ENCODE measurements at regions not wholly inside any gene's neighbourhood (a gene's known extent, or its start where the extent isn't known, plus 50 kb on each side); places are given as distances from the start of the nearest gene placed in this dataset.
"Not testable (repeated sequence)": the region's sequence is repeated elsewhere in the genome, so short reads cannot be mapped to it uniquely, and the experiment has no call there.

GRCh38 chr2:154568413-154568812 lies 130.1 kb upstream of the KCNJ3 start:
- ChIA-PET CTCF (no interaction called here), POLR2A (no interaction called here)
- H3K27ac Mint-ChIP-seq: no peak overlapping the region
- H3K9ac ChIP-seq (ENCODE audit: low read length): no peak overlapping the region
- H3K4me3 Mint-ChIP-seq: no peak overlapping the region
- no peak overlapping the region for H3K27ac ChIP-seq (ENCODE audit: low read length in 2 of 2)
- DNase-seq: no peak
- H3K9me3 ChIP-seq (ENCODE audit: control extremely low read depth in 1 of 3, control insufficient read depth in 2 of 3, insufficient read depth in 1 of 3, low read length in 2 of 3): peaks cover 0 to 4% (median 2%) of the 10 kb centered on the region in 3 donors
- no peaks in the 10 kb centered on the region for H3K27me3 Mint-ChIP-seq
- H3K4me3 ChIP-seq (ENCODE audit: control extremely low read depth in 1 of 5, extremely low read depth in 1 of 5, insufficient read depth in 1 of 5, low read depth in 2 of 5, low read length in 4 of 5): no peak overlapping the region
- no peaks in the 10 kb centered on the region for H4K20me1 ChIP-seq (ENCODE audit: control insufficient read depth, insufficient read depth, low read length, poor library complexity, severe bottlenecking)
- no peak for ATAC-seq (ENCODE audit: low read depth)
- H3K27me3 ChIP-seq (replicated peaks in 1 of 4; ENCODE audit: control extremely low read depth in 1 of 4, control insufficient read depth in 3 of 4, insufficient read depth in 4 of 4, low read length in 3 of 4): no peaks in the 10 kb centered on the region
- no peaks in the 10 kb centered on the region for H3K79me2 ChIP-seq (ENCODE audit: control insufficient read depth, insufficient read depth, low read length)
- no peaks in the 10 kb centered on the region for H3K4me1 ChIP-seq (ENCODE audit: control insufficient read depth in 2 of 2, insufficient read depth in 2 of 2, low read length in 2 of 2)
- WGBS (ENCODE audit: insufficient coverage): 60% methylated on average over 1 of the region's 1 CpG
- no peaks in the 10 kb centered on the region for H3K4me1 Mint-ChIP-seq
- peaks cover 6% of the 10 kb centered on the region for H3K9me3 Mint-ChIP-seq (ENCODE audit: insufficient read depth)
- TF ChIP-seq EZH2 (IDR thresholded peaks at IDR 0.05; ENCODE audit: borderline replicate concordance, insufficient read depth, low read depth, low read length, poor library complexity, severe bottlenecking) (no peak), CTCF (IDR thresholded peaks at IDR 0.05) (no peak)
- H3K4me2 ChIP-seq (replicated peaks; ENCODE audit: low read depth, low read length, poor library complexity, severe bottlenecking): no peak overlapping the region
- H3K36me3 ChIP-seq (replicated peaks in 1 of 2; ENCODE audit: control extremely low read depth in 1 of 2, control insufficient read depth in 1 of 2, extremely low read depth in 1 of 2, insufficient read depth in 2 of 2, low read length in 1 of 2): no peaks in the 10 kb centered on the region
- intact Hi-C loops (cut with micrococcal nuclease): no loop called here
- no peak overlapping the region for H2AFZ ChIP-seq (ENCODE audit: insufficient read depth, low read depth, low read length, poor library complexity, severe bottlenecking)

GRCh38 chr2:154570501-154570900 lies 128.0 kb upstream of the KCNJ3 start:
- H3K4me3 ChIP-seq (ENCODE audit: control extremely low read depth in 1 of 5, extremely low read depth in 1 of 5, insufficient read depth in 1 of 5, low read depth in 2 of 5, low read length in 4 of 5): no peak overlapping the region
- no peaks in the 10 kb centered on the region for H3K27me3 Mint-ChIP-seq
- H3K27ac Mint-ChIP-seq: no peak overlapping the region
- 96% methylated on average over 4 of the region's 6 CpGs for WGBS (ENCODE audit: insufficient coverage)
- H3K9me3 ChIP-seq (ENCODE audit: control extremely low read depth in 1 of 3, control insufficient read depth in 2 of 3, insufficient read depth in 1 of 3, low read length in 2 of 3): peaks cover 0 to 2% (median 0%) of the 10 kb centered on the region in 3 donors
- CTCF ChIA-PET: no interaction called here
- H3K27ac ChIP-seq (ENCODE audit: low read length in 2 of 2): no peak overlapping the region
- no peaks in the 10 kb centered on the region for H3K4me1 ChIP-seq (ENCODE audit: control insufficient read depth in 2 of 2, insufficient read depth in 2 of 2, low read length in 2 of 2)
- POLR2A ChIA-PET: no interaction called here
- ATAC-seq (ENCODE audit: low read depth) (no peak), DNase-seq (no peak)
- no peak overlapping the region for H3K4me3 Mint-ChIP-seq
- H4K20me1 ChIP-seq (ENCODE audit: control insufficient read depth, insufficient read depth, low read length, poor library complexity, severe bottlenecking): no peaks in the 10 kb centered on the region
- no peak overlapping the region for H2AFZ ChIP-seq (ENCODE audit: insufficient read depth, low read depth, low read length, poor library complexity, severe bottlenecking)
- TF ChIP-seq CTCF (IDR thresholded peaks at IDR 0.05) (no peak), EZH2 (IDR thresholded peaks at IDR 0.05; ENCODE audit: borderline replicate concordance, insufficient read depth, low read depth, low read length, poor library complexity, severe bottlenecking) (no peak)
- no peaks in the 10 kb centered on the region for H3K36me3 ChIP-seq (replicated peaks in 1 of 2; ENCODE audit: control extremely low read depth in 1 of 2, control insufficient read depth in 1 of 2, extremely low read depth in 1 of 2, insufficient read depth in 2 of 2, low read length in 1 of 2)
- no peak overlapping the region for H3K9ac ChIP-seq (ENCODE audit: low read length)
- no peaks in the 10 kb centered on the region for H3K79me2 ChIP-seq (ENCODE audit: control insufficient read depth, insufficient read depth, low read length)
- H3K4me1 Mint-ChIP-seq: no peaks in the 10 kb centered on the region
- no peak overlapping the region for H3K4me2 ChIP-seq (replicated peaks; ENCODE audit: low read depth, low read length, poor library complexity, severe bottlenecking)
- no peaks in the 10 kb centered on the region for H3K27me3 ChIP-seq (replicated peaks in 1 of 4; ENCODE audit: control extremely low read depth in 1 of 4, control insufficient read depth in 3 of 4, insufficient read depth in 4 of 4, low read length in 3 of 4)
- H3K9me3 Mint-ChIP-seq (ENCODE audit: insufficient read depth): peaks cover 6% of the 10 kb centered on the region
- intact Hi-C loops (cut with micrococcal nuclease): no loop called here

GRCh38 chr2:154576699-154577098 lies 121.8 kb upstream of the KCNJ3 start:
- CTCF ChIA-PET; H3K27ac Mint-ChIP-seq; H3K79me2 ChIP-seq (ENCODE audit: control insufficient read depth, insufficient read depth, low read length); H3K27me3 ChIP-seq (replicated peaks in 1 of 4; ENCODE audit: control extremely low read depth in 1 of 4, control insufficient read depth in 3 of 4, insufficient read depth in 4 of 4, low read length in 3 of 4); H3K4me1 Mint-ChIP-seq; H3K9ac ChIP-seq (ENCODE audit: low read length); ATAC-seq (ENCODE audit: low read depth); H3K4me2 ChIP-seq (replicated peaks; ENCODE audit: low read depth, low read length, poor library complexity, severe bottlenecking); H3K27ac ChIP-seq (ENCODE audit: low read length in 2 of 2); H3K4me1 ChIP-seq (ENCODE audit: control insufficient read depth in 2 of 2, insufficient read depth in 2 of 2, low read length in 2 of 2); H3K9me3 Mint-ChIP-seq (ENCODE audit: insufficient read depth); H3K4me3 ChIP-seq (ENCODE audit: control extremely low read depth in 1 of 5, extremely low read depth in 1 of 5, insufficient read depth in 1 of 5, low read depth in 2 of 5, low read length in 4 of 5); H2AFZ ChIP-seq (ENCODE audit: insufficient read depth, low read depth, low read length, poor library complexity, severe bottlenecking); DNase-seq; H3K36me3 ChIP-seq (replicated peaks in 1 of 2; ENCODE audit: control extremely low read depth in 1 of 2, control insufficient read depth in 1 of 2, extremely low read depth in 1 of 2, insufficient read depth in 2 of 2, low read length in 1 of 2); H3K4me3 Mint-ChIP-seq; intact Hi-C loops (cut with micrococcal nuclease); H3K27me3 Mint-ChIP-seq; POLR2A ChIA-PET; H4K20me1 ChIP-seq (ENCODE audit: control insufficient read depth, insufficient read depth, low read length, poor library complexity, severe bottlenecking); H3K9me3 ChIP-seq (ENCODE audit: control extremely low read depth in 1 of 3, control insufficient read depth in 2 of 3, insufficient read depth in 1 of 3, low read length in 2 of 3): not testable (repeated sequence)
- 94% methylated on average over 4 of the region's 13 CpGs for WGBS (ENCODE audit: insufficient coverage)
